NT2/D1 (cell line): ENCODE measurements at regions not wholly inside any gene's neighbourhood (a gene's known extent, or its start where the extent isn't known, plus 50 kb on each side); places are given as distances from the start of the nearest gene placed in this dataset.
"Not testable (repeated sequence)": the region's sequence is repeated elsewhere in the genome, so short reads cannot be mapped to it uniquely, and the experiment has no call there.

ENCODE experiments used
- DNase-seq: peaks from one replicate; pipeline ENCODE4 v3.0.0-alpha.2; 2011; ENCODE audit warnings: low read depth, low spot score
- H3K27me3 ChIP-seq: 2 replicates; pipeline ENCODE4 v1.6.0; 2011; ENCODE audit warnings: mild to moderate bottlenecking; ENCODE audit not compliant: insufficient read length, insufficient read depth
- H3K36me3 ChIP-seq: 2 replicates; pipeline ENCODE4 v1.6.1; 2011; ENCODE audit warnings: mild to moderate bottlenecking, low read length, mixed read lengths; ENCODE audit not compliant: insufficient read depth, insufficient read length
- H3K4me1 ChIP-seq: 2 replicates; pipeline ENCODE4 v1.5.1; 2011; ENCODE audit not compliant: insufficient read depth, insufficient read length
- H3K4me3 ChIP-seq: 2 replicates; pipeline ENCODE4 v1.5.1; 2011; ENCODE audit warnings: low read depth; ENCODE audit not compliant: insufficient read length
- H3K9ac ChIP-seq: 2 replicates; pipeline ENCODE4 v1.6.0; 2011; ENCODE audit warnings: low read depth; ENCODE audit not compliant: insufficient read length
- H3K9me3 ChIP-seq: 2 replicates; pipeline ENCODE4 v1.5.1; 2011; ENCODE audit warnings: mild to moderate bottlenecking, low read length; ENCODE audit not compliant: insufficient read depth
- SUZ12 ChIP-seq: IDR thresholded peaks from 2 replicates; pipeline ENCODE4 v1.6.1; 2011; ENCODE audit not compliant: insufficient read length, insufficient read depth; ENCODE audit errors: extremely low read depth
- YY1 ChIP-seq: IDR thresholded peaks from 2 replicates; pipeline ENCODE4 v1.6.1; 2011; ENCODE audit not compliant: insufficient read length, insufficient read depth
- ZNF274 ChIP-seq: IDR thresholded peaks from 2 replicates; pipeline ENCODE4 v1.6.1; 2011; ENCODE audit warnings: mild to moderate bottlenecking, low read depth, low read length

GRCh38 chr4:158958489-158959270, 144.2 kb upstream of the RAPGEF2 start:
- no peak for DNase-seq
- no peaks in the 10 kb centered on the region for H3K27me3 ChIP-seq
- no peaks in the 10 kb centered on the region for H3K4me1 ChIP-seq
- H3K9ac ChIP-seq = no peak overlapping the region
- H3K9me3 ChIP-seq = no peaks in the 10 kb centered on the region
- TF ChIP-seq ZNF274 (no peak), SUZ12 (no peak), YY1 (no peak)
- H3K36me3 ChIP-seq = no peaks in the 10 kb centered on the region
- H3K4me3 ChIP-seq = no peak overlapping the region

- H3K27me3 ChIP-seq = no peaks in the 10 kb centered on the region
- H3K4me3 ChIP-seq = no peak overlapping the region
- no peaks in the 10 kb centered on the region for H3K9me3 ChIP-seq
- DNase-seq = no peak
- TF ChIP-seq ZNF274 = no peak
- TF ChIP-seq YY1 = no peak
- no peak for TF ChIP-seq SUZ12
- no peaks in the 10 kb centered on the region for H3K36me3 ChIP-seq
- H3K4me1 ChIP-seq = no peaks in the 10 kb centered on the region
- H3K9ac ChIP-seq = no peak overlapping the region
Measured at GRCh38 chr4:158962393-158962792, 140.5 kb upstream of the RAPGEF2 start.

GRCh38 chr4:158963282-158963681, 139.6 kb upstream of the RAPGEF2 start:
- not testable (repeated sequence) for H3K4me1 ChIP-seq, DNase-seq, H3K27me3 ChIP-seq, H3K4me3 ChIP-seq, H3K9ac ChIP-seq, H3K9me3 ChIP-seq, H3K36me3 ChIP-seq

- no peaks in the 10 kb centered on the region for H3K36me3 ChIP-seq
- no peaks in the 10 kb centered on the region for H3K9me3 ChIP-seq
- H3K9ac ChIP-seq = no peak overlapping the region
- no peak for DNase-seq
- no peaks in the 10 kb centered on the region for H3K4me1 ChIP-seq
- TF ChIP-seq YY1 (no peak), SUZ12 (no peak), ZNF274 (no peak)
- H3K27me3 ChIP-seq = no peaks in the 10 kb centered on the region
- H3K4me3 ChIP-seq = no peak overlapping the region
Measured at GRCh38 chr4:158964114-158964727, 138.7 kb upstream of the RAPGEF2 start.

GRCh38 chr4:158964728-158965124, 138.2 kb upstream of the RAPGEF2 start:
- no peak for DNase-seq
- no peak overlapping the region for H3K4me3 ChIP-seq
- no peaks in the 10 kb centered on the region for H3K27me3 ChIP-seq
- H3K9ac ChIP-seq = no peak overlapping the region
- H3K4me1 ChIP-seq = no peaks in the 10 kb centered on the region
- H3K9me3 ChIP-seq = no peaks in the 10 kb centered on the region
- TF ChIP-seq YY1 = no peak
- no peak for TF ChIP-seq ZNF274
- no peak for TF ChIP-seq SUZ12
- no peaks in the 10 kb centered on the region for H3K36me3 ChIP-seq

- no peaks in the 10 kb centered on the region for H3K4me1 ChIP-seq
- no peaks in the 10 kb centered on the region for H3K36me3 ChIP-seq
- H3K4me3 ChIP-seq = no peak overlapping the region
- no peaks in the 10 kb centered on the region for H3K27me3 ChIP-seq
- TF ChIP-seq SUZ12 (no peak), ZNF274 (no peak), YY1 (no peak)
- no peak for DNase-seq
- no peak overlapping the region for H3K9ac ChIP-seq
- H3K9me3 ChIP-seq = no peaks in the 10 kb centered on the region
Measured at GRCh38 chr4:158965226-158965625, 137.7 kb upstream of the RAPGEF2 start.

- Histone ChIP-seq H3K9ac (no peak overlapping the region), H3K4me3 (no peak overlapping the region), H3K9me3 (no peaks in the 10 kb centered on the region), H3K27me3 (no peaks in the 10 kb centered on the region), H3K36me3 (no peaks in the 10 kb centered on the region), H3K4me1 (no peaks in the 10 kb centered on the region)
- no peak for DNase-seq
- TF ChIP-seq SUZ12 (no peak), ZNF274 (no peak), YY1 (no peak)
Measured at GRCh38 chr4:158966091-158966490, 136.8 kb upstream of the RAPGEF2 start.
